HCT116 (cell line): ENCODE measurements at regions not wholly inside any gene's neighbourhood (a gene's known extent, or its start where the extent isn't known, plus 50 kb on each side); places are given as distances from the start of the nearest gene placed in this dataset.

Source experiments
- ATAC-seq: fragments of 200-7000 bp; cut with Tn5 transposase; 2 replicates; pipeline ENCODE4 v1.9.1; 2020; ENCODE audit warnings: mild to moderate bottlenecking, moderate library complexity
- BruUV-seq: library from RNA; stranded (reverse); fragments of 400-500 nt; replicated peaks from 2 replicates; lab custom pipeline; 2021; lab: Mats Ljungman, UMichigan
- CTCF ChIA-PET: fragments of 300-600 bp; sonication (Branson Sonifier 250); formaldehyde crosslinking; loops from one replicate; lab custom pipeline; 2021; ENCODE audit warnings: antibody characterized with exemption; lab: Charles Lee
- POLR2A ChIA-PET: fragments of 300-600, 350-600 bp; sonication (Branson Sonifier 250); formaldehyde crosslinking; loops from one replicate; lab custom pipeline; 2021; ENCODE audit warnings: antibody characterized with exemption; lab: Charles Lee
- RAD21 ChIA-PET, 2 experiments: fragments of 300-600 bp; sonication (Branson Sonifier 250); formaldehyde crosslinking; loops; one replicate each; lab custom pipeline; 2023; ENCODE audit warnings: low total read pairs in 2 of 2; ENCODE audit not compliant: uncharacterized antibody in 2 of 2, unreplicated experiment in 2 of 2, low non-redundant PET in 1 of 2; lab: Charles Lee
- DNase-seq: peaks from one replicate; pipeline ENCODE4 v3.0.0-alpha.2; 2010; ENCODE audit warnings: low read depth, low spot score
- H2AFZ ChIP-seq: fragments of 200-600 bp; shearing (Covaris generic), sonication (generic); 2 replicates; pipeline ENCODE4 v1.6.1; 2017; ENCODE audit warnings: low read depth, mixed run types, mixed read lengths, antibody characterized with exemption, low read length; ENCODE audit not compliant: poor library complexity, severe bottlenecking
- H3K27ac ChIP-seq: 2 replicates; pipeline ENCODE4 v1.5.1; 2012; ENCODE audit warnings: low read depth, low read length
- H3K27me3 ChIP-seq: fragments of 200-600 bp; sonication (generic); 2 replicates; pipeline ENCODE4 v1.6.1; 2016; ENCODE audit warnings: mixed run types, low read length, mixed read lengths; ENCODE audit not compliant: insufficient read depth
- H3K36me3 ChIP-seq, 2 experiments: fragments of 200-500 bp in 1 of 2; fragments of 200-600 bp in 1 of 2; sonication (Bioruptor generic) in 1 of 2; sonication (generic) in 1 of 2; 2 replicates each; pipeline versions ENCODE4 v1.5.1 to v1.6.1; 2014 to 2016; ENCODE audit warnings: low read length in 2 of 2, inconsistent platforms in 1 of 2, mixed read lengths in 1 of 2, mixed run types in 1 of 2; ENCODE audit not compliant: insufficient read depth in 2 of 2, control insufficient read depth in 1 of 2
- H3K4me1 ChIP-seq, 2 experiments: fragments of 200-600 bp in 1 of 2; sonication (generic) in 1 of 2; 2 replicates each; pipeline versions ENCODE4 v1.5.1 to v1.6.1; 2012 to 2017; ENCODE audit warnings: low read length in 2 of 2, inconsistent platforms in 1 of 2, mild to moderate bottlenecking in 1 of 2, mixed read lengths in 1 of 2, mixed run types in 1 of 2, moderate library complexity in 1 of 2; ENCODE audit not compliant: insufficient read depth in 2 of 2, control insufficient read depth in 1 of 2
- H3K4me2 ChIP-seq: fragments of 200-600 bp; sonication (generic); 2 replicates; pipeline ENCODE4 v1.6.1; 2017; ENCODE audit warnings: mixed run types, low read length, mixed read lengths
- H3K4me3 ChIP-seq, 2 experiments: fragments of 200-600 bp in 1 of 2; sonication (generic) in 1 of 2; replicated peaks in 1 of 2; 2 replicates each; pipeline ENCODE4 v1.5.1; 2011 to 2016; ENCODE audit warnings: low read length in 2 of 2, control low read depth in 1 of 2, low read depth in 1 of 2, mild to moderate bottlenecking in 1 of 2, mixed read lengths in 1 of 2, mixed run types in 1 of 2
- H3K79me2 ChIP-seq: fragments of 200-600 bp; sonication (generic); 2 replicates; pipeline ENCODE4 v1.6.1; 2017; ENCODE audit warnings: mild to moderate bottlenecking, mixed run types, low read length, moderate library complexity, mixed read lengths; ENCODE audit not compliant: insufficient read depth
- H3K9ac ChIP-seq: fragments of 200-600 bp; sonication (generic); 2 replicates; pipeline ENCODE4 v1.6.1; 2016; ENCODE audit warnings: low read length, mixed read lengths
- H3K9me2 ChIP-seq: fragments of 200-600 bp; sonication (generic), shearing (Covaris generic); 2 replicates; pipeline ENCODE4 v1.6.1; 2017; ENCODE audit warnings: mixed run types, mild to moderate bottlenecking, moderate library complexity; ENCODE audit not compliant: insufficient read depth
- H3K9me3 ChIP-seq, 2 experiments: fragments of 200-500 bp in 1 of 2; fragments of 200-600 bp in 1 of 2; sonication (Bioruptor generic) in 1 of 2; sonication (generic) in 1 of 2; 2 replicates each; pipeline ENCODE4 v1.6.1; 2014 to 2017; ENCODE audit warnings: low read length in 2 of 2, mixed read lengths in 2 of 2, inconsistent platforms in 1 of 2, low read depth in 1 of 2, mild to moderate bottlenecking in 1 of 2, mixed run types in 1 of 2, moderate library complexity in 1 of 2; ENCODE audit not compliant: control insufficient read depth in 1 of 2, insufficient read depth in 1 of 2
- H4K20me1 ChIP-seq: fragments of 200-600 bp; sonication (generic), shearing (Covaris generic); 2 replicates; pipeline ENCODE4 v1.6.1; 2017; ENCODE audit warnings: mixed run types, mild to moderate bottlenecking, moderate library complexity; ENCODE audit not compliant: insufficient read depth
- CBX3 ChIP-seq: IDR thresholded peaks from 2 replicates; pipeline ENCODE4 v1.6.1; 2012; ENCODE audit warnings: low read depth
- CEBPB ChIP-seq: IDR thresholded peaks from 2 replicates; pipeline ENCODE4 v1.6.1; 2012; ENCODE audit warnings: low read depth
- EGR1 ChIP-seq: IDR thresholded peaks from 2 replicates; pipeline ENCODE4 v1.6.1; 2012; ENCODE audit warnings: low read depth
- EZH2 ChIP-seq: fragments of 200-600 bp; sonication (generic); IDR thresholded peaks from 2 replicates; pipeline ENCODE4 v1.6.1; 2017; ENCODE audit warnings: antibody characterized with exemption, mixed run types
- EZH2phosphoT487 ChIP-seq: fragments of 200-600 bp; IDR thresholded peaks from 2 replicates; pipeline ENCODE4 v1.6.1; 2018; ENCODE audit warnings: antibody characterized with exemption, borderline replicate concordance
- FOSL1 ChIP-seq: IDR thresholded peaks from 2 replicates; pipeline ENCODE4 v1.6.1; 2012; ENCODE audit warnings: low read depth
- POLR2AphosphoS5 ChIP-seq: IDR thresholded peaks from 2 replicates; pipeline ENCODE4 v1.6.1; 2011; ENCODE audit warnings: mild to moderate bottlenecking, low read depth, low read length, moderate library complexity
- SIN3A ChIP-seq: IDR thresholded peaks from 2 replicates; pipeline ENCODE4 v1.6.1; 2012; ENCODE audit warnings: low read depth
- SP1 ChIP-seq: IDR thresholded peaks from 2 replicates; pipeline ENCODE4 v1.6.1; 2012; ENCODE audit warnings: low read depth
- SRF ChIP-seq: IDR thresholded peaks from 2 replicates; pipeline ENCODE4 v1.6.1; 2012; ENCODE audit warnings: low read depth
- TCF7L2 ChIP-seq: IDR thresholded peaks from 2 replicates; pipeline ENCODE4 v1.7.0; 2011; ENCODE audit warnings: borderline replicate concordance, inconsistent platforms; ENCODE audit not compliant: insufficient read depth, insufficient read length; ENCODE audit errors: extremely low read depth
- YY1 ChIP-seq: IDR thresholded peaks from 2 replicates; pipeline ENCODE4 v1.6.1; 2011; ENCODE audit warnings: low read length, low read depth, moderate library complexity, mild to moderate bottlenecking; ENCODE audit not compliant: insufficient replicate concordance; ENCODE audit errors: extremely low read depth
- ZFX ChIP-seq: fragments of 450-650 bp; IDR thresholded peaks from 2 replicates; pipeline ENCODE4 v1.6.1; 2017
- ZNF274 ChIP-seq: fragments of 200-500 bp; sonication (Bioruptor generic); IDR thresholded peaks from 2 replicates; pipeline ENCODE4 v1.6.1; 2014; ENCODE audit warnings: mild to moderate bottlenecking, low read depth, low read length, inconsistent platforms
- intact Hi-C: fragments of 100-400 bp; cut with micrococcal nuclease; formaldehyde crosslinking; loops from 2 replicates; pipeline ENCODE4 v1.10.0; 2022
- TF ChIP-seq, protein P1 (sequence below): IDR thresholded peaks from 2 replicates; pipeline ENCODE4 v1.6.1; 2012; ENCODE audit warnings: low read depth
- TF ChIP-seq, protein P2 (sequence below): IDR thresholded peaks from 2 replicates; pipeline ENCODE4 v1.6.1; 2011; ENCODE audit warnings: mild to moderate bottlenecking, low read length, moderate library complexity; ENCODE audit not compliant: insufficient replicate concordance; ENCODE audit errors: extremely low read depth
- TF ChIP-seq, protein P3 (sequence below), 3 experiments: fragments of 200-600 bp in 1 of 3; sonication (generic) in 1 of 3; IDR thresholded peaks in 2 of 3; conservative IDR thresholded peaks in 1 of 3; 2 replicates each; pipeline ENCODE4 v1.5.1; 2012 to 2017; ENCODE audit warnings: low read depth in 2 of 3, low read length in 2 of 3, antibody characterized with exemption in 1 of 3, borderline replicate concordance in 1 of 3, control low read depth in 1 of 3, mild to moderate bottlenecking in 1 of 3, mixed read lengths in 1 of 3, mixed run types in 1 of 3, moderate library complexity in 1 of 3; ENCODE audit not compliant: insufficient read depth in 1 of 3
- TF ChIP-seq, protein P4 (sequence below): IDR thresholded peaks from 2 replicates; pipeline ENCODE4 v1.6.1; 2012
- TF ChIP-seq, protein P5 (sequence below): IDR thresholded peaks from 2 replicates; pipeline ENCODE4 v1.6.1; 2012

DNA sequence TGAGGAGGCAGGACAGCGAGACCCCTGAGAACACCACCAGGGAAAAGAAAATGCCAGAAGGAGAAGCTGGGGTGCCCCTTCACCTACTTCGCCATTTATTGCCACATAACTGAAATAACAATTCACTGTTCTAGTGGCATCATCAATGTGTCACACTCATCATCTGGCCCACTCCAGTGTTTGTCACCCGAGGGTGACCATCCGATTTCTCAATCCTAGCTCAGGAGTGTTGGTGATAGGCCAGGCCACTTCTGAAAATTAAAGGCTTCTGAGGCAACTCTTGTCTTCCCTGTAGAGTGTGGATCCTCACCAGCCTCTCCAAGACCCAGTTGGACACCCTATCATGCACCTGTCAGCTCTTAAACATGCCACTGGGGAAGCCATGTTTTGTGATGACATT is 62.9 kb upstream of the BZW1 start:
- TF ChIP-seq, protein P1, sequence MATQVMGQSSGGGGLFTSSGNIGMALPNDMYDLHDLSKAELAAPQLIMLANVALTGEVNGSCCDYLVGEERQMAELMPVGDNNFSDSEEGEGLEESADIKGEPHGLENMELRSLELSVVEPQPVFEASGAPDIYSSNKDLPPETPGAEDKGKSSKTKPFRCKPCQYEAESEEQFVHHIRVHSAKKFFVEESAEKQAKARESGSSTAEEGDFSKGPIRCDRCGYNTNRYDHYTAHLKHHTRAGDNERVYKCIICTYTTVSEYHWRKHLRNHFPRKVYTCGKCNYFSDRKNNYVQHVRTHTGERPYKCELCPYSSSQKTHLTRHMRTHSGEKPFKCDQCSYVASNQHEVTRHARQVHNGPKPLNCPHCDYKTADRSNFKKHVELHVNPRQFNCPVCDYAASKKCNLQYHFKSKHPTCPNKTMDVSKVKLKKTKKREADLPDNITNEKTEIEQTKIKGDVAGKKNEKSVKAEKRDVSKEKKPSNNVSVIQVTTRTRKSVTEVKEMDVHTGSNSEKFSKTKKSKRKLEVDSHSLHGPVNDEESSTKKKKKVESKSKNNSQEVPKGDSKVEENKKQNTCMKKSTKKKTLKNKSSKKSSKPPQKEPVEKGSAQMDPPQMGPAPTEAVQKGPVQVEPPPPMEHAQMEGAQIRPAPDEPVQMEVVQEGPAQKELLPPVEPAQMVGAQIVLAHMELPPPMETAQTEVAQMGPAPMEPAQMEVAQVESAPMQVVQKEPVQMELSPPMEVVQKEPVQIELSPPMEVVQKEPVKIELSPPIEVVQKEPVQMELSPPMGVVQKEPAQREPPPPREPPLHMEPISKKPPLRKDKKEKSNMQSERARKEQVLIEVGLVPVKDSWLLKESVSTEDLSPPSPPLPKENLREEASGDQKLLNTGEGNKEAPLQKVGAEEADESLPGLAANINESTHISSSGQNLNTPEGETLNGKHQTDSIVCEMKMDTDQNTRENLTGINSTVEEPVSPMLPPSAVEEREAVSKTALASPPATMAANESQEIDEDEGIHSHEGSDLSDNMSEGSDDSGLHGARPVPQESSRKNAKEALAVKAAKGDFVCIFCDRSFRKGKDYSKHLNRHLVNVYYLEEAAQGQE = no peak
- TF ChIP-seq CBX3 (no peak), POLR2AphosphoS5 (no peak), EZH2 (no peak), FOSL1 (no peak), SP1 (no peak), EGR1 (no peak), ZNF274 (no peak), ZFX (no peak), YY1 (no peak), TCF7L2 (no peak), CEBPB (no peak), SRF (no peak), EZH2phosphoT487 (no peak), SIN3A (no peak)
- TF ChIP-seq, protein P2, sequence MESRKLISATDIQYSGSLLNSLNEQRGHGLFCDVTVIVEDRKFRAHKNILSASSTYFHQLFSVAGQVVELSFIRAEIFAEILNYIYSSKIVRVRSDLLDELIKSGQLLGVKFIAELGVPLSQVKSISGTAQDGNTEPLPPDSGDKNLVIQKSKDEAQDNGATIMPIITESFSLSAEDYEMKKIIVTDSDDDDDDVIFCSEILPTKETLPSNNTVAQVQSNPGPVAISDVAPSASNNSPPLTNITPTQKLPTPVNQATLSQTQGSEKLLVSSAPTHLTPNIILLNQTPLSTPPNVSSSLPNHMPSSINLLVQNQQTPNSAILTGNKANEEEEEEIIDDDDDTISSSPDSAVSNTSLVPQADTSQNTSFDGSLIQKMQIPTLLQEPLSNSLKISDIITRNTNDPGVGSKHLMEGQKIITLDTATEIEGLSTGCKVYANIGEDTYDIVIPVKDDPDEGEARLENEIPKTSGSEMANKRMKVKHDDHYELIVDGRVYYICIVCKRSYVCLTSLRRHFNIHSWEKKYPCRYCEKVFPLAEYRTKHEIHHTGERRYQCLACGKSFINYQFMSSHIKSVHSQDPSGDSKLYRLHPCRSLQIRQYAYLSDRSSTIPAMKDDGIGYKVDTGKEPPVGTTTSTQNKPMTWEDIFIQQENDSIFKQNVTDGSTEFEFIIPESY = no peak
- TF ChIP-seq, protein P3, sequence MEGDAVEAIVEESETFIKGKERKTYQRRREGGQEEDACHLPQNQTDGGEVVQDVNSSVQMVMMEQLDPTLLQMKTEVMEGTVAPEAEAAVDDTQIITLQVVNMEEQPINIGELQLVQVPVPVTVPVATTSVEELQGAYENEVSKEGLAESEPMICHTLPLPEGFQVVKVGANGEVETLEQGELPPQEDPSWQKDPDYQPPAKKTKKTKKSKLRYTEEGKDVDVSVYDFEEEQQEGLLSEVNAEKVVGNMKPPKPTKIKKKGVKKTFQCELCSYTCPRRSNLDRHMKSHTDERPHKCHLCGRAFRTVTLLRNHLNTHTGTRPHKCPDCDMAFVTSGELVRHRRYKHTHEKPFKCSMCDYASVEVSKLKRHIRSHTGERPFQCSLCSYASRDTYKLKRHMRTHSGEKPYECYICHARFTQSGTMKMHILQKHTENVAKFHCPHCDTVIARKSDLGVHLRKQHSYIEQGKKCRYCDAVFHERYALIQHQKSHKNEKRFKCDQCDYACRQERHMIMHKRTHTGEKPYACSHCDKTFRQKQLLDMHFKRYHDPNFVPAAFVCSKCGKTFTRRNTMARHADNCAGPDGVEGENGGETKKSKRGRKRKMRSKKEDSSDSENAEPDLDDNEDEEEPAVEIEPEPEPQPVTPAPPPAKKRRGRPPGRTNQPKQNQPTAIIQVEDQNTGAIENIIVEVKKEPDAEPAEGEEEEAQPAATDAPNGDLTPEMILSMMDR (IDR thresholded peaks at IDR 0.05 in 2 of 3, conservative IDR thresholded peaks at IDR 0.05 in 1 of 3; ENCODE audit: borderline replicate concordance in 1 of 3, insufficient read depth in 1 of 3, low read depth in 2 of 3, low read length in 2 of 3) = no peak
- TF ChIP-seq, protein P4, sequence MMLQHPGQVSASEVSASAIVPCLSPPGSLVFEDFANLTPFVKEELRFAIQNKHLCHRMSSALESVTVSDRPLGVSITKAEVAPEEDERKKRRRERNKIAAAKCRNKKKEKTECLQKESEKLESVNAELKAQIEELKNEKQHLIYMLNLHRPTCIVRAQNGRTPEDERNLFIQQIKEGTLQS = no peak
- TF ChIP-seq, protein P5, sequence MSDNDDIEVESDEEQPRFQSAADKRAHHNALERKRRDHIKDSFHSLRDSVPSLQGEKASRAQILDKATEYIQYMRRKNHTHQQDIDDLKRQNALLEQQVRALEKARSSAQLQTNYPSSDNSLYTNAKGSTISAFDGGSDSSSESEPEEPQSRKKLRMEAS = no peak
- Histone ChIP-seq H3K4me2 (no peak overlapping the region), H3K4me1 (peaks cover 0 to 13% of the 10 kb centered on the region in 2 experiments; a peak in 1 of 4 replicates), H3K27ac (no peak overlapping the region), H2AFZ (no peak overlapping the region), H3K36me3 (no peaks in the 10 kb centered on the region), H3K9me2 (no peaks in the 10 kb centered on the region), H3K9me3 (no peaks in the 10 kb centered on the region), H3K9ac (no peak overlapping the region), H3K27me3 (no peaks in the 10 kb centered on the region), H4K20me1 (no peaks in the 10 kb centered on the region), H3K79me2 (no peaks in the 10 kb centered on the region), H3K4me3 (no peak overlapping the region)
- ATAC-seq = no peak
- no peak for DNase-seq
- ChIA-PET RAD21 (no interaction called here), POLR2A (no interaction called here), CTCF (no interaction called here)
- intact Hi-C loops = no loop called here
- no TSS peak for BruUV-seq
